ENCODE measurements at regions not wholly inside any gene's neighbourhood (a gene's known extent, or its start where the extent isn't known, plus 50 kb on each side); places are given as distances from the start of the nearest gene placed in this dataset.

- no peak overlapping the region for H3K27ac Mint-ChIP-seq
- no peak overlapping the region for H3K4me3 Mint-ChIP-seq
- H3K4me1 Mint-ChIP-seq: no peaks in the 10 kb centered on the region
- DNase-seq (no peak), ATAC-seq (no peak)
- no peaks in the 10 kb centered on the region for H3K36me3 Mint-ChIP-seq (ENCODE audit: low read depth)
- H3K27me3 Mint-ChIP-seq: peaks cover 15% of the 10 kb centered on the region
- no peaks in the 10 kb centered on the region for H3K9me3 ChIP-seq (ENCODE audit: control insufficient read depth, low read length, poor library complexity, severe bottlenecking)
These were observed 111.9 kb upstream of the KIT start for GRCh38 chr4:54545663-54546424.

- Mint-ChIP-seq H3K27ac (no peak overlapping the region), H3K4me3 (no peak overlapping the region), H3K36me3 (ENCODE audit: low read depth) (no peaks in the 10 kb centered on the region), H3K4me1 (no peaks in the 10 kb centered on the region), H3K27me3 (no peaks in the 10 kb centered on the region)
- ATAC-seq (no peak), DNase-seq (no peak)
- H3K9me3 ChIP-seq (ENCODE audit: control insufficient read depth, low read length, poor library complexity, severe bottlenecking): no peaks in the 10 kb centered on the region
These were observed 110.3 kb upstream of the KIT start for GRCh38 chr4:54547299-54548097.

GRCh38 chr4:54548098-54548620 lies 109.6 kb upstream of the KIT start:
- no peak for DNase-seq
- H3K9me3 ChIP-seq (ENCODE audit: control insufficient read depth, low read length, poor library complexity, severe bottlenecking): no peaks in the 10 kb centered on the region
- no peaks in the 10 kb centered on the region for H3K27me3 Mint-ChIP-seq
- no peak for ATAC-seq
- H3K4me1 Mint-ChIP-seq: no peaks in the 10 kb centered on the region
- H3K36me3 Mint-ChIP-seq (ENCODE audit: low read depth): no peaks in the 10 kb centered on the region
- H3K4me3 Mint-ChIP-seq: no peak overlapping the region
- no peak overlapping the region for H3K27ac Mint-ChIP-seq

- Mint-ChIP-seq H3K27me3 (no peaks in the 10 kb centered on the region), H3K27ac (no peak overlapping the region), H3K36me3 (ENCODE audit: low read depth) (no peaks in the 10 kb centered on the region), H3K4me3 (no peak overlapping the region), H3K4me1 (no peaks in the 10 kb centered on the region)
- DNase-seq (no peak), ATAC-seq (no peak)
- no peaks in the 10 kb centered on the region for H3K9me3 ChIP-seq (ENCODE audit: control insufficient read depth, low read length, poor library complexity, severe bottlenecking)
These were observed 108.8 kb upstream of the KIT start for GRCh38 chr4:54548831-54549460.

GRCh38 chr4:54550395-54551171 lies 107.2 kb upstream of the KIT start:
- H3K27ac Mint-ChIP-seq: no peak overlapping the region
- H3K36me3 Mint-ChIP-seq (ENCODE audit: low read depth): no peaks in the 10 kb centered on the region
- no peak for DNase-seq
- H3K9me3 ChIP-seq (ENCODE audit: control insufficient read depth, low read length, poor library complexity, severe bottlenecking): no peaks in the 10 kb centered on the region
- ATAC-seq: no peak
- no peaks in the 10 kb centered on the region for H3K4me1 Mint-ChIP-seq
- H3K27me3 Mint-ChIP-seq: no peaks in the 10 kb centered on the region
- no peak overlapping the region for H3K4me3 Mint-ChIP-seq

GRCh38 chr4:54553001-54553400 lies 104.8 kb upstream of the KIT start:
- no peaks in the 10 kb centered on the region for H3K9me3 ChIP-seq (ENCODE audit: control insufficient read depth, low read length, poor library complexity, severe bottlenecking)
- Mint-ChIP-seq H3K27ac (no peak overlapping the region), H3K27me3 (no peaks in the 10 kb centered on the region), H3K36me3 (ENCODE audit: low read depth) (no peaks in the 10 kb centered on the region), H3K4me1 (no peaks in the 10 kb centered on the region), H3K4me3 (no peak overlapping the region)
- ATAC-seq: no peak
- DNase-seq: no peak

GRCh38 chr4:54554339-54554990 lies 103.3 kb upstream of the KIT start:
- H3K36me3 Mint-ChIP-seq (ENCODE audit: low read depth): no peaks in the 10 kb centered on the region

GRCh38 chr4:54556051-54556450 lies 101.7 kb upstream of the KIT start:
- H3K9me3 ChIP-seq (ENCODE audit: control insufficient read depth, low read length, poor library complexity, severe bottlenecking): no peaks in the 10 kb centered on the region
- DNase-seq (no peak), ATAC-seq (no peak)
- Mint-ChIP-seq H3K27me3 (peaks cover 17% of the 10 kb centered on the region), H3K36me3 (ENCODE audit: low read depth) (no peaks in the 10 kb centered on the region), H3K27ac (no peak overlapping the region), H3K4me3 (no peak overlapping the region), H3K4me1 (no peaks in the 10 kb centered on the region)

More at GRCh38 chr4:54554339-54554990, 103.3 kb upstream of the KIT start:
- ATAC-seq (no peak), DNase-seq (no peak)
- no peaks in the 10 kb centered on the region for H3K9me3 ChIP-seq (ENCODE audit: control insufficient read depth, low read length, poor library complexity, severe bottlenecking)
- H3K4me3 Mint-ChIP-seq: no peak overlapping the region
- H3K27ac Mint-ChIP-seq: no peak overlapping the region
- no peaks in the 10 kb centered on the region for H3K4me1 Mint-ChIP-seq
- H3K27me3 Mint-ChIP-seq: peaks cover 4% of the 10 kb centered on the region

GRCh38 chr4:54556587-54556986 lies 101.2 kb upstream of the KIT start:
- no peaks in the 10 kb centered on the region for H3K36me3 Mint-ChIP-seq (ENCODE audit: low read depth)
- H3K4me1 Mint-ChIP-seq: no peaks in the 10 kb centered on the region
- no peak overlapping the region for H3K4me3 Mint-ChIP-seq
- no peak overlapping the region for H3K27ac Mint-ChIP-seq
- H3K9me3 ChIP-seq (ENCODE audit: control insufficient read depth, low read length, poor library complexity, severe bottlenecking): no peaks in the 10 kb centered on the region
- peaks cover 17% of the 10 kb centered on the region for H3K27me3 Mint-ChIP-seq
- DNase-seq: no peak
- ATAC-seq: no peak

GRCh38 chr4:54558889-54559677 lies 98.7 kb upstream of the KIT start:
- Mint-ChIP-seq H3K36me3 (ENCODE audit: low read depth) (no peaks in the 10 kb centered on the region), H3K27me3 (peaks cover 17% of the 10 kb centered on the region), H3K4me3 (no peak overlapping the region), H3K27ac (no peak overlapping the region), H3K4me1 (no peaks in the 10 kb centered on the region)
- H3K9me3 ChIP-seq (ENCODE audit: control insufficient read depth, low read length, poor library complexity, severe bottlenecking): no peaks in the 10 kb centered on the region
- ATAC-seq (no peak), DNase-seq (no peak)

GRCh38 chr4:54560513-54560912 lies 97.2 kb upstream of the KIT start:
- Mint-ChIP-seq H3K27me3 (peaks cover 17% of the 10 kb centered on the region), H3K4me1 (no peaks in the 10 kb centered on the region), H3K4me3 (no peak overlapping the region), H3K27ac (no peak overlapping the region), H3K36me3 (ENCODE audit: low read depth) (no peaks in the 10 kb centered on the region)
- ATAC-seq (no peak), DNase-seq (no peak)
- H3K9me3 ChIP-seq (ENCODE audit: control insufficient read depth, low read length, poor library complexity, severe bottlenecking): no peaks in the 10 kb centered on the region

GRCh38 chr4:54561940-54562339 lies 95.8 kb upstream of the KIT start:
- peaks cover 10% of the 10 kb centered on the region for H3K4me1 Mint-ChIP-seq
- H3K36me3 Mint-ChIP-seq (ENCODE audit: low read depth): no peaks in the 10 kb centered on the region
- ATAC-seq (no peak), DNase-seq (no peak)
- H3K9me3 ChIP-seq (ENCODE audit: control insufficient read depth, low read length, poor library complexity, severe bottlenecking): no peaks in the 10 kb centered on the region
- no peak overlapping the region for H3K27ac Mint-ChIP-seq
- peaks cover 17% of the 10 kb centered on the region for H3K27me3 Mint-ChIP-seq
- no peak overlapping the region for H3K4me3 Mint-ChIP-seq

Data from T-helper 17 cell (primary cell).